Transverse colon (tissue), 4 donors: ENCODE measurements at regions not wholly inside any gene's neighbourhood (a gene's known extent, or its start where the extent isn't known, plus 50 kb on each side); places are given as distances from the start of the nearest gene placed in this dataset.

ENCODE experiments used
- DNase-seq: peaks from one replicate; pipeline ENCODE4 v3.0.0-alpha.2; 2019
- H3K27ac ChIP-seq, 4 donors: fragments of 200-600 bp; sonication (generic); 2 replicates each; pipeline ENCODE4 v1.5.1; 2016 to 2018; ENCODE audit warnings: inconsistent platforms in 4 of 4
- H3K27me3 ChIP-seq: fragments of 200-600 bp; sonication (generic); 2 replicates; pipeline ENCODE4 v1.5.1; 2017; ENCODE audit warnings: inconsistent platforms
- H3K36me3 ChIP-seq, 4 donors: fragments of 200-600 bp; sonication (generic); 2 replicates each; pipeline ENCODE4 v1.5.1; 2017 to 2019; ENCODE audit warnings: inconsistent platforms in 4 of 4
- H3K4me1 ChIP-seq, 4 donors: fragments of 200-600 bp; sonication (generic); 2 replicates each; pipeline ENCODE4 v1.5.1; 2017 to 2020; ENCODE audit warnings: inconsistent platforms in 4 of 4
- H3K4me3 ChIP-seq, 4 donors: fragments of 200-600 bp; sonication (generic); 1 replicate in 1 of 4; 2 replicates in 3 of 4; pipeline versions ENCODE4 v1.5.1 to v1.6.1; 2017 to 2019; ENCODE audit warnings: inconsistent platforms in 4 of 4
- H3K9me3 ChIP-seq, 2 donors: fragments of 200-600 bp; sonication (generic); 2 replicates each; pipeline ENCODE4 v1.5.1; 2017 to 2019; ENCODE audit warnings: inconsistent platforms in 2 of 2
- CTCF ChIP-seq, 5 experiments: fragments of 200-600 bp in 3 of 5; fragments of 450-650 bp in 2 of 5; sonication (generic) in 3 of 5; IDR thresholded peaks; 1 replicate in 2 of 5; 2 replicates in 3 of 5; pipeline ENCODE4 v1.5.1; 2016 to 2017; ENCODE audit warnings: antibody characterized with exemption in 5 of 5, inconsistent platforms in 3 of 5, mild to moderate bottlenecking in 2 of 5, moderate library complexity in 1 of 5
- EP300 ChIP-seq: sonication (generic); formaldehyde crosslinking; IDR thresholded peaks from one replicate; pipeline ENCODE4 v1.6.1; 2017; ENCODE audit warnings: antibody characterized with exemption, low read depth
- POLR2A ChIP-seq: fragments of 450-650 bp; IDR thresholded peaks from one replicate; pipeline ENCODE4 v1.6.1; 2016; ENCODE audit warnings: antibody characterized with exemption, mild to moderate bottlenecking, moderate library complexity
- POLR2AphosphoS5 ChIP-seq, 3 donors: sonication (generic); formaldehyde crosslinking; IDR thresholded peaks; one replicate each; pipeline ENCODE4 v1.6.1; 2016; ENCODE audit warnings: antibody characterized with exemption in 3 of 3
- WGBS, 2 donors: methylation state at CpG; one replicate each; pipeline ENCODE4 v1.1.5; 2018; ENCODE audit warnings: low coverage in 1 of 2; 5-methylcytosine and 5-hydroxymethylcytosine counted together
- in situ Hi-C, 4 donors: fragments of 200-750 bp; cut with MboI; loops; one replicate each; pipeline versions ENCODE4 v1.15.0 to v1.15.1; 2017; ENCODE audit warnings: low sequenced_read_pairs in 3 of 4, low pct_ligation_motif_present in 1 of 4, low pct_unique_long_range_greater_than_20kb in 1 of 4
- intact Hi-C: fragments of 100-400 bp; cut with DNase I; formaldehyde crosslinking; loops from one replicate; pipeline ENCODE4 v1.15.1; 2023; ENCODE audit warnings: low total_unique reads

GRCh38 chr9:651371-651770 lies 190.1 kb upstream of the DMRT1 start:
- peaks cover 4 to 33% (median 11%) of the 10 kb centered on the region in 4 donors for H3K4me1 ChIP-seq
- DNase-seq: no peak
- 77 to 79% methylated on average over 2 of the region's 2 CpGs for WGBS, 2 donors
- H3K27ac ChIP-seq: no peak overlapping the region
- no peak overlapping the region for H3K4me3 ChIP-seq
- H3K9me3 ChIP-seq: no peaks in the 10 kb centered on the region
- no peaks in the 10 kb centered on the region for H3K27me3 ChIP-seq
- TF ChIP-seq POLR2AphosphoS5 (IDR thresholded peaks at IDR 0.05): no peak
- no peak for TF ChIP-seq EP300
- no peak for TF ChIP-seq POLR2A
- TF ChIP-seq CTCF (IDR thresholded peaks at IDR 0.05): no peak
- intact Hi-C loops: no loop called here
- in situ Hi-C loops: no loop called here
- H3K36me3 ChIP-seq: no peaks in the 10 kb centered on the region

GRCh38 chr9:652914-653313 lies 188.6 kb upstream of the DMRT1 start:
- Histone ChIP-seq H3K9me3 (no peaks in the 10 kb centered on the region), H3K27ac (peak overlapping the region in 3 of 4 donors; percentile 29 to 60 (median 33)), H3K27me3 (no peaks in the 10 kb centered on the region), H3K36me3 (no peaks in the 10 kb centered on the region), H3K4me1 (peaks cover 8 to 45% (median 13%) of the 10 kb centered on the region in 4 donors), H3K4me3 (no peak overlapping the region)
- DNase-seq: peak; percentile 28
- WGBS, 2 donors: 79 to 80% methylated on average over 2 to 9 of the region's 9 CpGs
- intact Hi-C loops: no loop called here
- no peak for TF ChIP-seq EP300
- peak; percentile 40 to 53 (median 44) for TF ChIP-seq POLR2AphosphoS5 (IDR thresholded peaks at IDR 0.05)
- in situ Hi-C loops: no loop called here

GRCh38 chr9:653421-653820 lies 188.1 kb upstream of the DMRT1 start:
- H3K9me3 ChIP-seq: no peaks in the 10 kb centered on the region
- H3K36me3 ChIP-seq: no peaks in the 10 kb centered on the region
- H3K4me1 ChIP-seq: peaks cover 8 to 45% (median 15%) of the 10 kb centered on the region in 4 donors
- no peak for DNase-seq
- no peaks in the 10 kb centered on the region for H3K27me3 ChIP-seq
- 68 to 79% methylated on average over 2 of the region's 2 CpGs for WGBS, 2 donors
- H3K27ac ChIP-seq: peak overlapping the region in 3 of 4 donors; percentile 29 to 60 (median 33)
- in situ Hi-C loops (no loop called here), intact Hi-C loops (no loop called here)
- TF ChIP-seq EP300 (no peak), POLR2AphosphoS5 (IDR thresholded peaks at IDR 0.05) (no peak), POLR2A (no peak), CTCF (IDR thresholded peaks at IDR 0.05) (no peak)
- no peak overlapping the region for H3K4me3 ChIP-seq

GRCh38 chr9:653856-654387 lies 187.6 kb upstream of the DMRT1 start:
- no peaks in the 10 kb centered on the region for H3K27me3 ChIP-seq
- WGBS, 2 donors: 71 to 80% methylated on average over 3 of the region's 3 CpGs
- TF ChIP-seq EP300 (no peak), CTCF (IDR thresholded peaks at IDR 0.05) (no peak), POLR2AphosphoS5 (IDR thresholded peaks at IDR 0.05) (no peak), POLR2A (no peak)
- H3K27ac ChIP-seq: peak overlapping the region in 3 of 4 donors; percentile 29 to 60 (median 33)
- H3K4me3 ChIP-seq: no peak overlapping the region
- no peaks in the 10 kb centered on the region for H3K36me3 ChIP-seq
- in situ Hi-C loops: no loop called here
- DNase-seq: no peak
- H3K4me1 ChIP-seq: peaks cover 8 to 42% (median 15%) of the 10 kb centered on the region in 4 donors
- H3K9me3 ChIP-seq: no peaks in the 10 kb centered on the region
- intact Hi-C loops: no loop called here

- no peaks in the 10 kb centered on the region for H3K27me3 ChIP-seq
- WGBS, 2 donors: 78 to 80% methylated on average over 1 to 5 of the region's 5 CpGs
- H3K4me1 ChIP-seq: peaks cover 0 to 23% (median 10%) of the 10 kb centered on the region in 4 donors
- H3K9me3 ChIP-seq: no peaks in the 10 kb centered on the region
- intact Hi-C loops: no loop called here
- in situ Hi-C loops: no loop called here
- no peak overlapping the region for H3K27ac ChIP-seq
- no peak for DNase-seq
- TF ChIP-seq CTCF (IDR thresholded peaks at IDR 0.05) (no peak), POLR2A (no peak), EP300 (no peak), POLR2AphosphoS5 (IDR thresholded peaks at IDR 0.05) (no peak)
- H3K36me3 ChIP-seq: no peaks in the 10 kb centered on the region
- no peak overlapping the region for H3K4me3 ChIP-seq
Observed at GRCh38 chr9:655875-656274, 185.6 kb upstream of the DMRT1 start.
